ENCODE measurements at regions not wholly inside any gene's neighbourhood (a gene's known extent, or its start where the extent isn't known, plus 50 kb on each side); places are given as distances from the start of the nearest gene placed in this dataset.

DNA sequence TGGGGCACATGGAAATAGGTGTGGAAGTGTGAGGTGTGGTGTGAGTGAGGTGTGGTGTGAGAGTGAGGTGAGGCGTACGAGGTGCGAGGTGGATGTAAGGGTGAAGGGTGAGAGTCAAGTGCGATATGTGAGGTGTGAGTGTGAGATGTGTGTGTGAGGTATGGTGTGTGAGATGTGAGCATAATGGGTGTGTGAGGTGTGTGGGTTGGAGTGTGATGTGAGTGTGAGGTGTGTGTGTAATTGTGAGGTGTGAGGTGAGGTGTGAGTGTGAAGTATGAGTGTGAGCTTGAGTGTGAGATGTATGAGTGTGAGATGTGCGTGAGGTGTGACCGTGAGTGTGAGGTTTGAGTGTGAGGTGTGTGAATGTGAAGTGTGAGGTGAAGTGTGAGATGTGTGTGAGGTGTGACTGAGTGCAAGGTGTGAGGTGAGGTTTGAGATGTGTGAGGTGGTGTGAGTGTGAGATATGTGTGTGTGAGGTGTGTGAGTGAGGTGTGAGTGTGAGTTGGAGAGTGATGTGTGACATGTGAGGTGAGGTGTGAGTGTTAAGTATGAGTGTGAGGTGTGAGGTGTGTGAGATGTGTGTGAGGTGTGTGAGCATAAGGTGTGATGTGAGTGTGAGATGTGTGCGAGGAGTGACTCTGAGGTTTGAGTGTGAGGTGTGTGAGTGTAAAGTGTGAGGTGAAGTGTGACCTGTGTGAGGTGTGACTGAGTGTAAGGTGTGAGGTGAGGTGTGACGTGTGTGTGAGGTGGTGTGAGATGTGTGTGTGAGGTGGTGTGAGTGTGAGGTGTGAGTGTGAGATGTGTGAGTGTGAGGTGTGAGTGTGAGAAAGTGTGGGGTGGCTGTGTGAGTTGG lies 354.0 kb downstream of the FOXL1 start:
- Histone ChIP-seq H2AFZ (ENCODE audit: low read length) (no peak overlapping the region), H3K36me3 (ENCODE audit: insufficient read depth, low read length) (no peaks in the 10 kb centered on the region), H3K4me2 (ENCODE audit: low read length) (no peak overlapping the region), H3K9me2 (ENCODE audit: insufficient read depth, low read length) (no peaks in the 10 kb centered on the region), H3K27ac (ENCODE audit: low read depth, low read length, poor library complexity, severe bottlenecking) (no peak overlapping the region), H3K4me3 (ENCODE audit: low read depth, low read length, poor library complexity, severe bottlenecking) (no peak overlapping the region), H3K4me1 (ENCODE audit: insufficient read depth, low read length, poor library complexity, severe bottlenecking) (no peaks in the 10 kb centered on the region), H4K20me1 (ENCODE audit: insufficient read depth, low read length) (no peaks in the 10 kb centered on the region), H3K9me3 (ENCODE audit: low read length) (no peaks in the 10 kb centered on the region), H3K79me2 (ENCODE audit: insufficient read depth, low read depth, low read length) (no peaks in the 10 kb centered on the region)
- POLR2A ChIA-PET = no interaction called here
- DNase-seq (ENCODE audit: low spot score) = no peak
- no peak for TF ChIP-seq EZH2phosphoT487 (IDR thresholded peaks at IDR 0.05; ENCODE audit: borderline replicate concordance, low read depth, low read length)
- TF ChIP-seq, protein P1, sequence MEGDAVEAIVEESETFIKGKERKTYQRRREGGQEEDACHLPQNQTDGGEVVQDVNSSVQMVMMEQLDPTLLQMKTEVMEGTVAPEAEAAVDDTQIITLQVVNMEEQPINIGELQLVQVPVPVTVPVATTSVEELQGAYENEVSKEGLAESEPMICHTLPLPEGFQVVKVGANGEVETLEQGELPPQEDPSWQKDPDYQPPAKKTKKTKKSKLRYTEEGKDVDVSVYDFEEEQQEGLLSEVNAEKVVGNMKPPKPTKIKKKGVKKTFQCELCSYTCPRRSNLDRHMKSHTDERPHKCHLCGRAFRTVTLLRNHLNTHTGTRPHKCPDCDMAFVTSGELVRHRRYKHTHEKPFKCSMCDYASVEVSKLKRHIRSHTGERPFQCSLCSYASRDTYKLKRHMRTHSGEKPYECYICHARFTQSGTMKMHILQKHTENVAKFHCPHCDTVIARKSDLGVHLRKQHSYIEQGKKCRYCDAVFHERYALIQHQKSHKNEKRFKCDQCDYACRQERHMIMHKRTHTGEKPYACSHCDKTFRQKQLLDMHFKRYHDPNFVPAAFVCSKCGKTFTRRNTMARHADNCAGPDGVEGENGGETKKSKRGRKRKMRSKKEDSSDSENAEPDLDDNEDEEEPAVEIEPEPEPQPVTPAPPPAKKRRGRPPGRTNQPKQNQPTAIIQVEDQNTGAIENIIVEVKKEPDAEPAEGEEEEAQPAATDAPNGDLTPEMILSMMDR (conservative IDR thresholded peaks at IDR 0.05; ENCODE audit: low read length) = no peak
- intact Hi-C loops (cut with micrococcal nuclease; ENCODE audit: unreplicated experiment) = no loop called here
- no TSS peak for BruUV-seq (replicated peaks)
- CTCF ChIA-PET (ENCODE audit: unreplicated experiment) = no interaction called here

GRCh38 chr16:86934581-86935375 lies 356.4 kb downstream of the FOXL1 start:
- TF ChIP-seq, protein P1 (conservative IDR thresholded peaks at IDR 0.05; ENCODE audit: low read length) = no peak
- TF ChIP-seq EZH2phosphoT487 (IDR thresholded peaks at IDR 0.05; ENCODE audit: borderline replicate concordance, low read depth, low read length) = no peak
- DNase-seq (ENCODE audit: low spot score) = no peak
- H3K27ac ChIP-seq (ENCODE audit: low read depth, low read length, poor library complexity, severe bottlenecking) = no peak overlapping the region
- no peak overlapping the region for H3K4me2 ChIP-seq (ENCODE audit: low read length)
- no peaks in the 10 kb centered on the region for H3K36me3 ChIP-seq (ENCODE audit: insufficient read depth, low read length)
- no TSS peak for BruUV-seq (replicated peaks)
- intact Hi-C loops (cut with micrococcal nuclease; ENCODE audit: unreplicated experiment) = no loop called here
- no peaks in the 10 kb centered on the region for H3K9me3 ChIP-seq (ENCODE audit: low read length)
- H3K79me2 ChIP-seq (ENCODE audit: insufficient read depth, low read depth, low read length) = no peaks in the 10 kb centered on the region
- H3K4me3 ChIP-seq (ENCODE audit: low read depth, low read length, poor library complexity, severe bottlenecking) = no peak overlapping the region
- POLR2A ChIA-PET = no interaction called here
- no peaks in the 10 kb centered on the region for H4K20me1 ChIP-seq (ENCODE audit: insufficient read depth, low read length)
- no peak overlapping the region for H2AFZ ChIP-seq (ENCODE audit: low read length)
- H3K9me2 ChIP-seq (ENCODE audit: insufficient read depth, low read length) = no peaks in the 10 kb centered on the region
- no peaks in the 10 kb centered on the region for H3K4me1 ChIP-seq (ENCODE audit: insufficient read depth, low read length, poor library complexity, severe bottlenecking)
- CTCF ChIA-PET (ENCODE audit: unreplicated experiment) = no interaction called here

DNA sequence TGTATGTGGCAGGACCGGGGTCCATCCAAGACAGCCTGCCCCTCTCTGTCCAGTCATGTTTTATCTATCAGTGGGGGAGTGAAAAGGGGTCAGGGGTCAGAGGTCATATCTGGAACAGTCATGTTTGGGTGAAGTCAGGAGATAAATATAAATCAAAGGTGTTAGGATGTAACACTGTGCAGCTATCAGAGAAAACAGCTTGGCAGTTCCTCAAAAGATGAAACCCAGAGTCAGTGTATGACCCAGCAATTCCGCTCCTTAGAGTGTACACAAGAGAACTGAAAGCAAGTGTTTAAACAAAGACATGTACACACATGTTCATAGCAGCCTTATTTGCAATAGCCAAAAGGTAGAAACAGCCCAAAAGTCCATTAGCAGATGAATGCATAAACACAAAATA lies 361.3 kb downstream of the FOXL1 start:
- Histone ChIP-seq H3K9me3 (ENCODE audit: low read length) (no peaks in the 10 kb centered on the region), H2AFZ (ENCODE audit: low read length) (no peak overlapping the region), H3K27ac (ENCODE audit: low read depth, low read length, poor library complexity, severe bottlenecking) (no peak overlapping the region), H3K36me3 (ENCODE audit: insufficient read depth, low read length) (no peaks in the 10 kb centered on the region), H3K4me2 (ENCODE audit: low read length) (no peak overlapping the region), H3K4me3 (ENCODE audit: low read depth, low read length, poor library complexity, severe bottlenecking) (no peak overlapping the region), H3K79me2 (ENCODE audit: insufficient read depth, low read depth, low read length) (no peaks in the 10 kb centered on the region), H3K4me1 (ENCODE audit: insufficient read depth, low read length, poor library complexity, severe bottlenecking) (no peaks in the 10 kb centered on the region), H3K9me2 (ENCODE audit: insufficient read depth, low read length) (no peaks in the 10 kb centered on the region), H4K20me1 (ENCODE audit: insufficient read depth, low read length) (no peaks in the 10 kb centered on the region)
- intact Hi-C loops (cut with micrococcal nuclease; ENCODE audit: unreplicated experiment) = no loop called here
- CTCF ChIA-PET (ENCODE audit: unreplicated experiment) = no interaction called here
- POLR2A ChIA-PET = no interaction called here
- TF ChIP-seq, protein P1 (conservative IDR thresholded peaks at IDR 0.05; ENCODE audit: low read length) = no peak
- TF ChIP-seq EZH2phosphoT487 (IDR thresholded peaks at IDR 0.05; ENCODE audit: borderline replicate concordance, low read depth, low read length) = no peak
- DNase-seq (ENCODE audit: low spot score) = no peak
- no TSS peak for BruUV-seq (replicated peaks)

Data from OCI-LY7 (cell line).